Astrocyte of the spinal cord (primary cell): ENCODE measurements at regions not wholly inside any gene's neighbourhood (a gene's known extent, or its start where the extent isn't known, plus 50 kb on each side); places are given as distances from the start of the nearest gene placed in this dataset.

Experiments
- DNase-seq: peaks from one replicate; pipeline ENCODE4 v3.0.0; 2011; ENCODE audit warnings: low read depth, low spot score
- H3K4me3 ChIP-seq: 2 replicates; pipeline ENCODE4 v1.5.1; 2011; ENCODE audit warnings: low read depth, mild to moderate bottlenecking, low read length, moderate library complexity
- CTCF ChIP-seq: IDR thresholded peaks from 2 replicates; pipeline ENCODE4 v1.5.1; 2012; ENCODE audit warnings: low read depth, mild to moderate bottlenecking, low read length, inconsistent platforms
- in situ Hi-C: cut with HindIII; loops from 2 replicates; pipeline ENCODE4 v1.10.0; 2017; ENCODE audit warnings: low sequenced_read_pairs

GRCh38 chr10:36280321-36280741 is 638.2 kb upstream of the FZD8 start:
- H3K4me3 ChIP-seq, result no peak overlapping the region
- peak; percentile 35 for DNase-seq
- TF ChIP-seq CTCF, result no peak
- in situ Hi-C loops, result no loop called here

- DNase-seq, result no peak
- H3K4me3 ChIP-seq, result no peak overlapping the region
- in situ Hi-C loops, result no loop called here
- no peak for TF ChIP-seq CTCF
Measured at GRCh38 chr10:36278176-36278575, 636.1 kb upstream of the FZD8 start.

- no peak overlapping the region for H3K4me3 ChIP-seq
- DNase-seq, result no peak
- in situ Hi-C loops, result no loop called here
- TF ChIP-seq CTCF, result no peak
Measured at GRCh38 chr10:36277459-36277858, 635.4 kb upstream of the FZD8 start.

GRCh38 chr10:36271627-36272340 is 629.7 kb upstream of the FZD8 start:
- no peak for TF ChIP-seq CTCF
- in situ Hi-C loops, result no loop called here
- no peak for DNase-seq

GRCh38 chr10:36269222-36269621 is 627.1 kb upstream of the FZD8 start:
- H3K4me3 ChIP-seq, result no peak overlapping the region
- no peak for TF ChIP-seq CTCF
- DNase-seq, result no peak
- in situ Hi-C loops, result no loop called here

More at GRCh38 chr10:36271627-36272340, 629.7 kb upstream of the FZD8 start:
- no peak overlapping the region for H3K4me3 ChIP-seq

GRCh38 chr10:36266923-36267322 is 624.8 kb upstream of the FZD8 start:
- in situ Hi-C loops, result no loop called here
- no peak for DNase-seq
- no peak overlapping the region for H3K4me3 ChIP-seq
- TF ChIP-seq CTCF, result no peak
